ENCODE measurements at regions not wholly inside any gene's neighbourhood (a gene's known extent, or its start where the extent isn't known, plus 50 kb on each side); places are given as distances from the start of the nearest gene placed in this dataset.

- Histone ChIP-seq H3K79me2 (ENCODE audit: insufficient read depth, low read length) (no peaks in the 10 kb centered on the region), H3K9ac (ENCODE audit: low read depth, low read length, poor library complexity, severe bottlenecking) (no peak overlapping the region), H3K9me2 (replicated peaks; ENCODE audit: low read depth, low read length) (no peaks in the 10 kb centered on the region), H3F3A (ENCODE audit: low read depth) (no peaks in the 10 kb centered on the region), H4K20me1 (ENCODE audit: insufficient read depth, low read length, poor library complexity, severe bottlenecking) (no peaks in the 10 kb centered on the region), H3K4me3 (ENCODE audit: low read length, poor library complexity, severe bottlenecking) (no peak overlapping the region), H3K4me2 (ENCODE audit: low read depth, low read length, poor library complexity, severe bottlenecking) (no peak overlapping the region), H3K27me3 (ENCODE audit: insufficient read depth, low read length, poor library complexity, severe bottlenecking) (no peaks in the 10 kb centered on the region), H3K4me1 (ENCODE audit: insufficient read depth, low read length, poor library complexity, severe bottlenecking) (no peaks in the 10 kb centered on the region), H2AFZ (ENCODE audit: low read length) (no peak overlapping the region), H3K9me3 (ENCODE audit: insufficient read depth, low read depth, low read length) (no peaks in the 10 kb centered on the region; the same call in 1 of the 2 replicates), H3K36me3 (ENCODE audit: insufficient read depth, low read length) (no peaks in the 10 kb centered on the region)
- TF ChIP-seq CTCF (conservative IDR thresholded peaks at IDR 0.05; ENCODE audit: low read length) (no peak), EZH2phosphoT487 (IDR thresholded peaks at IDR 0.05; ENCODE audit: borderline replicate concordance) (no peak)
Observed at GRCh38 chr5:136689552-136689951, 324.2 kb upstream of the TRPC7 start.

GRCh38 chr5:136686192-136686872, 321.0 kb upstream of the TRPC7 start:
- Histone ChIP-seq H3K4me1 (ENCODE audit: insufficient read depth, low read length, poor library complexity, severe bottlenecking) (no peaks in the 10 kb centered on the region), H3K36me3 (ENCODE audit: insufficient read depth, low read length) (no peaks in the 10 kb centered on the region), H2AFZ (ENCODE audit: low read length) (0 out of 2 replicates have a peak overlapping the region, but pooled peaks have one; percentile 5), H3F3A (ENCODE audit: low read depth) (no peaks in the 10 kb centered on the region), H3K4me3 (ENCODE audit: low read length, poor library complexity, severe bottlenecking) (no peak overlapping the region), H3K79me2 (ENCODE audit: insufficient read depth, low read length) (no peaks in the 10 kb centered on the region), H3K9ac (ENCODE audit: low read depth, low read length, poor library complexity, severe bottlenecking) (no peak overlapping the region), H3K9me2 (replicated peaks; ENCODE audit: low read depth, low read length) (no peaks in the 10 kb centered on the region), H3K9me3 (ENCODE audit: insufficient read depth, low read depth, low read length) (no peaks in the 10 kb centered on the region; the same call in 1 of the 2 replicates), H4K20me1 (ENCODE audit: insufficient read depth, low read length, poor library complexity, severe bottlenecking) (no peaks in the 10 kb centered on the region), H3K27me3 (ENCODE audit: insufficient read depth, low read length, poor library complexity, severe bottlenecking) (no peaks in the 10 kb centered on the region), H3K4me2 (ENCODE audit: low read depth, low read length, poor library complexity, severe bottlenecking) (no peak overlapping the region)
- TF ChIP-seq EZH2phosphoT487 (IDR thresholded peaks at IDR 0.05; ENCODE audit: borderline replicate concordance) (no peak), CTCF (conservative IDR thresholded peaks at IDR 0.05; ENCODE audit: low read length) (peak; percentile 74)

- Histone ChIP-seq H3K79me2 (ENCODE audit: insufficient read depth, low read length) (no peaks in the 10 kb centered on the region), H4K20me1 (ENCODE audit: insufficient read depth, low read length, poor library complexity, severe bottlenecking) (no peaks in the 10 kb centered on the region), H3K9me3 (ENCODE audit: insufficient read depth, low read depth, low read length) (no peaks in the 10 kb centered on the region), H3K9me2 (replicated peaks; ENCODE audit: low read depth, low read length) (no peaks in the 10 kb centered on the region), H3K27me3 (ENCODE audit: insufficient read depth, low read length, poor library complexity, severe bottlenecking) (no peaks in the 10 kb centered on the region), H3K9ac (ENCODE audit: low read depth, low read length, poor library complexity, severe bottlenecking) (no peak overlapping the region), H3K4me3 (ENCODE audit: low read length, poor library complexity, severe bottlenecking) (no peak overlapping the region), H3K36me3 (ENCODE audit: insufficient read depth, low read length) (no peaks in the 10 kb centered on the region), H3K4me1 (ENCODE audit: insufficient read depth, low read length, poor library complexity, severe bottlenecking) (no peaks in the 10 kb centered on the region), H2AFZ (ENCODE audit: low read length) (no peak overlapping the region), H3F3A (ENCODE audit: low read depth) (no peaks in the 10 kb centered on the region), H3K4me2 (ENCODE audit: low read depth, low read length, poor library complexity, severe bottlenecking) (no peak overlapping the region)
- no peak for TF ChIP-seq EZH2phosphoT487 (IDR thresholded peaks at IDR 0.05; ENCODE audit: borderline replicate concordance)
- no peak for TF ChIP-seq CTCF (conservative IDR thresholded peaks at IDR 0.05; ENCODE audit: low read length)
Observed at GRCh38 chr5:136682986-136683385, 317.6 kb upstream of the TRPC7 start.

All from Loucy (cell line).